T-cell (primary cell): ENCODE measurements at regions not wholly inside any gene's neighbourhood (a gene's known extent, or its start where the extent isn't known, plus 50 kb on each side); places are given as distances from the start of the nearest gene placed in this dataset.

Source experiments
- ATAC-seq, 4 experiments: fragments of 200-7000 bp in 3 of 4; fragments of 150-1000 bp in 1 of 4; cut with Tn5 transposase; replicated peaks in 1 of 4; 1 replicate in 3 of 4; 2 replicates in 1 of 4; pipeline ENCODE4 v1.10.0; 2021; ENCODE audit warnings: moderate library complexity in 3 of 4, mild to moderate bottlenecking in 2 of 4, moderate number of reproducible peaks in 1 of 4
- CTCF ChIA-PET, 2 donors: fragments of 300-600 bp; sonication (Branson Sonifier 250); formaldehyde crosslinking; loops; one replicate each; lab custom pipeline; 2022; ENCODE audit warnings: antibody characterized with exemption in 2 of 2; lab: Charles Lee
- POLR2A ChIA-PET, 2 donors: fragments of 300-600 bp; sonication (Branson Sonifier 250); formaldehyde crosslinking; loops; one replicate each; lab custom pipeline; 2022; ENCODE audit warnings: antibody characterized with exemption in 2 of 2; lab: Charles Lee
- DNase-seq, 35 experiments: peaks; one replicate each; pipeline versions ENCODE4 v3.0.0 to v3.0.0-alpha.2; 2013 to 2023
- H3K27ac ChIP-seq: one replicate; pipeline ENCODE4 v1.5.1; 2013; ENCODE audit warnings: low read length
- H3K27me3 ChIP-seq, 2 experiments: replicated peaks in 1 of 2; 1 replicate in 1 of 2; 2 replicates in 1 of 2; pipeline versions ENCODE4 v1.6.1 to v1.7.0; 2013; ENCODE audit warnings: low read length in 1 of 2, mixed read lengths in 1 of 2; ENCODE audit not compliant: control insufficient read depth in 2 of 2, insufficient read depth in 2 of 2; ENCODE audit errors: extremely low read depth in 1 of 2
- H3K36me3 ChIP-seq, 2 donors: 1 replicate in 1 of 2; 2 replicates in 1 of 2; pipeline versions ENCODE4 v1.6.1 to v1.7.0; 2013; ENCODE audit warnings: low read length in 1 of 2; ENCODE audit not compliant: control insufficient read depth in 2 of 2, insufficient read depth in 1 of 2; ENCODE audit errors: extremely low read depth in 1 of 2
- H3K4me1 ChIP-seq, 2 experiments: 1 replicate in 1 of 2; 2 replicates in 1 of 2; pipeline versions ENCODE4 v1.6.1 to v1.7.0; 2013; ENCODE audit warnings: low read length in 2 of 2, mixed read lengths in 1 of 2; ENCODE audit not compliant: insufficient read depth in 2 of 2, control insufficient read depth in 1 of 2; ENCODE audit errors: extremely low read depth in 1 of 2
- H3K4me3 ChIP-seq, 2 donors: 1 replicate in 1 of 2; 2 replicates in 1 of 2; pipeline versions ENCODE4 v1.5.1 to v1.7.0; 2013; ENCODE audit warnings: mild to moderate bottlenecking in 2 of 2, low read length in 1 of 2, moderate library complexity in 1 of 2; ENCODE audit not compliant: control insufficient read depth in 1 of 2; ENCODE audit errors: extremely low read depth in 1 of 2
- H3K9me3 ChIP-seq: 2 replicates; pipeline ENCODE4 v1.7.0; 2013
- H3K27ac Mint-ChIP-seq, 2 donors: one replicate each; pipeline ENCODE4 v1.8.0; 2020 to 2021; ENCODE audit warnings: mild to moderate bottlenecking in 2 of 2, mixed read lengths in 2 of 2
- H3K27me3 Mint-ChIP-seq, 2 donors: one replicate each; pipeline ENCODE4 v1.8.0; 2021 to 2022; ENCODE audit warnings: mixed read lengths in 2 of 2
- H3K36me3 Mint-ChIP-seq: one replicate; pipeline ENCODE4 v1.8.0; 2021; ENCODE audit warnings: mixed read lengths
- H3K4me1 Mint-ChIP-seq, 3 donors: one replicate each; pipeline ENCODE4 v1.8.0; 2020 to 2022; ENCODE audit warnings: mixed read lengths in 3 of 3, mild to moderate bottlenecking in 1 of 3
- H3K4me3 Mint-ChIP-seq, 3 donors: one replicate each; pipeline ENCODE4 v1.8.0; 2020 to 2022; ENCODE audit warnings: mild to moderate bottlenecking in 3 of 3, mixed read lengths in 3 of 3, moderate library complexity in 3 of 3
- H3K9me3 Mint-ChIP-seq, 3 donors: one replicate each; pipeline ENCODE4 v1.8.0; 2020 to 2022; ENCODE audit warnings: mixed read lengths in 3 of 3
- WGBS: methylation state at CpG from one replicate; pipeline ENCODE4 v1.1.5; 2013; ENCODE audit warnings: missing lambda C conversion rate; ENCODE audit not compliant: insufficient coverage; 5-methylcytosine and 5-hydroxymethylcytosine counted together

DNA sequence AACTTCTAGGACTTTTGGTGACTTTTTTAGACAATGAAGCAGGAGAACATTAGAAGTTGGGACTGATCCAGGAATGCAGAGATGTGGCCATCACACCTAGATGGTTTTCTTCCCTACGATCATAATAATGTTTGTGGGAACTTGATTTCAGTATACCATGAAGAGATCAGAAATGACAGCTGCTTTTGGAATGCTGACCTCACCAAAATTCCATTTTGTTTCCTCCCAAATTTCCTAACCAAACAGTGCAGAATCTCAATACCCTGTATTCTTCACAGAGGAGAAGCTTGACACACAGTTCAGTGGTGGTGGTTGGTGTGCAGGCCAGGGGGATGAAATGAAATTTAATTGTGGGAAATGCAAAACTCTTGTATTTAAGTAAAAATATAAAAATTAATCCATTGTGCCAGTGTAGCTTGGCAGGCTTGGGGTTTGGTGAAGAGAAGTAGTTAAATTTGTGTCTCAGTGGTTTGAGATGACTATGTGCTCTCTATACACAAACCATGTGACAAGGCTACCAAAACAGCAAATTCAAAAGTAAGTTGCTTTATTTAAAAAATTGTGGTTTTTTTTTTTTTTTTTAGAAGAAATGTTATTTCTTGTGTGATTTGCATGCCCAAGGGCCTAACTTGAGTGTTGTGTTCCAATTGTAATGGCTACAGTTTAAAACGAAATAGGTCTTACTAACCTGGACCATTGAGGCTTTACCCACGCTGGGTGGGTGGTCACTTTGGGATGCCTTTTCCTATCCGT is 252.4 kb downstream of the LPIN1 start:
- Histone ChIP-seq H3K27me3 (peaks cover 0 to 11% of the 10 kb centered on the region in 2 experiments), H3K9me3 (no peaks in the 10 kb centered on the region), H3K36me3 (no peaks in the 10 kb centered on the region), H3K4me3 (no peak overlapping the region), H3K27ac (no peak overlapping the region), H3K4me1 (no peaks in the 10 kb centered on the region)
- 80% methylated on average over 2 of the region's 4 CpGs for WGBS
- ATAC-seq (no peak), DNase-seq (no peak)
- Mint-ChIP-seq H3K9me3 (peaks cover 7 to 11% (median 9%) of the 10 kb centered on the region in 3 donors), H3K4me3 (no peak overlapping the region), H3K27ac (no peak overlapping the region), H3K4me1 (peaks cover 0 to 16% (median 13%) of the 10 kb centered on the region in 3 donors), H3K27me3 (peaks cover 3 to 24% of the 10 kb centered on the region in 2 donors), H3K36me3 (peaks cover 10% of the 10 kb centered on the region)
- CTCF ChIA-PET = no interaction called here
- POLR2A ChIA-PET = no interaction called here

DNA sequence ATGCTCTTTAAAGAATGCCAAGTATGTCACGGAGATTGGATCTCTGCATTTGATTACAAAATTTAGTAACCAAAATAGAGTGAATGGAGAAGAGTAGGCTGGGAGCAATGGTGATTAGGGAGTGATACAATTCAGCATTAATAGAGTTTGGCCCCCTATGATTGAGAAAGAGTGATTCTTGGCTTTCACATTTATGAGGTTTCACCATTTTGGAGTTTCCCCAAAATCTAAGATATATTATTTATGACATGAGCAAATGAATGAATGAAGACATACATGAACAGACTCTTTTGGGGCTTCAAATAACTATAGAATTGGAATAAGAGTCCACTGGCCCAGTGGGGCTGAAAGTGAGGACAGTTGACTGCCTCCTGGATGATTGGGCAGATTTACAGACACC is 255.2 kb downstream of the LPIN1 start:
- H3K4me1 ChIP-seq = peaks cover 11 to 17% of the 10 kb centered on the region in 2 experiments
- ATAC-seq (no peak), DNase-seq (no peak)
- H3K36me3 Mint-ChIP-seq = no peaks in the 10 kb centered on the region
- peaks cover 0 to 10% of the 10 kb centered on the region in 2 experiments for H3K27me3 ChIP-seq
- no peaks in the 10 kb centered on the region for H3K36me3 ChIP-seq
- H3K9me3 Mint-ChIP-seq = no peaks in the 10 kb centered on the region
- peaks cover 3 to 27% of the 10 kb centered on the region in 2 donors for H3K27me3 Mint-ChIP-seq
- peaks cover 19 to 39% (median 34%) of the 10 kb centered on the region in 3 donors for H3K4me1 Mint-ChIP-seq
- H3K27ac Mint-ChIP-seq = no peak overlapping the region
- WGBS = no CpG with 5 or more reads among the region's 1 CpG
- ChIA-PET CTCF (no interaction called here), POLR2A (no interaction called here)
- H3K9me3 ChIP-seq = no peaks in the 10 kb centered on the region
- no peak overlapping the region for H3K4me3 ChIP-seq
- no peak overlapping the region for H3K27ac ChIP-seq
- no peak overlapping the region for H3K4me3 Mint-ChIP-seq

DNA sequence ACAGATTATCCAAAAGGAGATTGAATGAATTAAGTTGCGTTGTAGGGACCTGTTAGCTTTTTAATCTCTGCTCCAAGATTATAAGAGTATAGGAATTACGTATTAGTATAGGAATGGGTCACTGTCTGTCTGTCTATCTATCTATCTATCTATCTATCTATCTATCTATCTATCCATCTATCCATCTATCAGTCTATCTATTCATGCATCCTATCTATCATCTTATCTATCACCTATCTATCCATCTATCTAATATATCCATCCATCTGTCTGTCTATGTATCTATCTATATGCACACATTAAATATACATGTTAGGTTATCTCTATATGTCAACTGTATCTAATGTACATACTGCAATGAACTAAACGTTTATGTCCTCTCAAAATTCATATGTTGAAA is 255.8 kb downstream of the LPIN1 start:
- Histone ChIP-seq H3K4me1 (peaks cover 11 to 17% of the 10 kb centered on the region in 2 experiments), H3K36me3 (no peaks in the 10 kb centered on the region), H3K27ac (no peak overlapping the region), H3K27me3 (peaks cover 0 to 10% of the 10 kb centered on the region in 2 experiments), H3K4me3 (no peak overlapping the region), H3K9me3 (no peaks in the 10 kb centered on the region)
- peaks cover 3 to 27% of the 10 kb centered on the region in 2 donors for H3K27me3 Mint-ChIP-seq
- peak overlapping the region in 1 of 2 donors; percentile 13 for H3K27ac Mint-ChIP-seq
- peaks cover 20 to 41% (median 36%) of the 10 kb centered on the region in 3 donors for H3K4me1 Mint-ChIP-seq
- ChIA-PET CTCF (no interaction called here), POLR2A (no interaction called here)
- H3K36me3 Mint-ChIP-seq = no peaks in the 10 kb centered on the region
- no peaks in the 10 kb centered on the region for H3K9me3 Mint-ChIP-seq
- ATAC-seq (no peak), DNase-seq (no peak)
- no CpG with 5 or more reads among the region's 3 CpGs for WGBS
- H3K4me3 Mint-ChIP-seq = no peak overlapping the region

DNA sequence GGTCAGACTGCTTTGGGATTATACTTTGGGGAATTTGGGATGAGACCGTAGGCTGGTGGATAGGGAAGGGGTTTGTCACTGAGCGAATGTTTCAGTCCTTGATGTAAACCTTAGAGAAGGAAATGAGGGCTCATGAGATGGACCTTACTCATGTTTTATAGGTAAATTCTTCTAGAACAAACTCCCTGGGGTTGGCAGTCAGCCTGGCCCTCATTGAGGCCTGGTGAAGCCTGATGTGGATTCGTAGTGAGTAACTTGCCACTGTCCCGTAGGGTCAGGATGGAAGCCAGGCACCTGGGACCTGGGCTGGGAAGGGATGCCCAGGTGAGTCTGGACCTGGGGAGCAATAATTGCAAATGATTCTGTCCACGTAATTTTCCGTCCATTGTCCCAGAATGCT is 258.3 kb downstream of the LPIN1 start:
- Histone ChIP-seq H3K27ac (no peak overlapping the region), H3K4me3 (no peak overlapping the region), H3K9me3 (no peaks in the 10 kb centered on the region), H3K36me3 (no peaks in the 10 kb centered on the region), H3K27me3 (peaks cover 0 to 13% of the 10 kb centered on the region in 2 experiments), H3K4me1 (peaks cover 11 to 17% of the 10 kb centered on the region in 2 experiments)
- no peak overlapping the region for H3K27ac Mint-ChIP-seq
- H3K4me3 Mint-ChIP-seq = no peak overlapping the region
- POLR2A ChIA-PET = no interaction called here
- H3K9me3 Mint-ChIP-seq = no peaks in the 10 kb centered on the region
- DNase-seq = no peak
- no peak for ATAC-seq
- 94% methylated on average over 3 of the region's 6 CpGs for WGBS
- H3K27me3 Mint-ChIP-seq = peaks cover under 1 to 28% of the 10 kb centered on the region in 2 donors
- CTCF ChIA-PET = no interaction called here
- no peaks in the 10 kb centered on the region for H3K36me3 Mint-ChIP-seq
- H3K4me1 Mint-ChIP-seq = peaks cover 20 to 37% (median 28%) of the 10 kb centered on the region in 3 donors

DNA sequence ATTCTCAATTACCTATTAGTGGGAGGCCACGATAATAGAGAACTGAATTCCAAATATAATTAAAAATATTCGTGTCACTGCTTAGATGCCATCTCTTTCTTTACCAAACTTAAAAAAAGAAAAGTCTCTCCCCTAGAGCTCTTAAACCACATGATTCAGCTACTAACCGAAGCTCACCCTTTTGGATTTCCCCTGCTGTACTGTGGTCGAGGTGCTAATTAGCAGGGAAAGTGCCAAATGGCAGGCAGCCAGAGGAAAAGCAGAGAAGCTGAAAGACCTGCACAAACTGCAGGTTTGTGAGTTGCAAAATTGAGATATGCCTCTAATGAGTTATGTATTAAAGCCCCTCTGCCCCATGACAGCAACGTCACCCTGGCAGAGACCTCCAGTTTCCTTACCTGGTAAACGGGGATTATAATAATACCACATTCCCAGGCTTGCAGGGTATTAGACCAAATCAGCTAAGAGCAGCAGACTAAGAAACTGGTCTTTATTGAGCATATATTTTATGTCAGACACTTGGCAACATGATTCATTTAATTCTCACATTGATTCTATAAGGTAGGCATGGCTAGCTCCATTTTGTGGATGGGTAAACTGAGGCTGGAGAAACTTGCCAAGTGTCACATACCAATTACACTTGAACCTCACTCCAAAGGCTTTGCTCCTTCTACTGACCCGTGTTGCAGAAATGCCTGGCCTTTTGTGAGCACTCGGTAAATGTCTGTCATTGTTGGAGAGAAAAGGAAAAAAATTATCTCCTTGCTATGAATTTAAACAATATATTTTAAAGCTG is 259.7 kb downstream of the LPIN1 start:
- no peaks in the 10 kb centered on the region for H3K9me3 Mint-ChIP-seq
- Histone ChIP-seq H3K27me3 (peaks cover 0 to 14% of the 10 kb centered on the region in 2 experiments), H3K4me3 (no peak overlapping the region), H3K27ac (no peak overlapping the region), H3K9me3 (no peaks in the 10 kb centered on the region), H3K4me1 (peaks cover 11 to 17% of the 10 kb centered on the region in 2 experiments), H3K36me3 (no peaks in the 10 kb centered on the region)
- CTCF ChIA-PET = interaction anchor here in 1 of 2 donors (0.6 kb wide), 1 partner anchor 19 kb away, joined by 6 read pairs; no protein-coding TSS in a partner anchor
- ATAC-seq (peak; percentile 68 to 100 (median 88)), DNase-seq (peak; percentile 29 to 89 (median 72))
- H3K4me1 Mint-ChIP-seq = peaks cover 25 to 37% (median 28%) of the 10 kb centered on the region in 3 donors
- H3K27ac Mint-ChIP-seq = peak overlapping the region in 1 of 2 donors; percentile 25
- POLR2A ChIA-PET = interaction anchor here in 1 of 2 donors (0.5 kb wide), 1 partner anchor 194 kb away, joined by 3 read pairs; no protein-coding TSS in a partner anchor
- peaks cover 0 to 20% of the 10 kb centered on the region in 2 donors for H3K27me3 Mint-ChIP-seq
- H3K4me3 Mint-ChIP-seq = peak overlapping the region in 1 of 3 donors; percentile 5
- no peaks in the 10 kb centered on the region for H3K36me3 Mint-ChIP-seq
- no CpG with 5 or more reads among the region's 8 CpGs for WGBS

DNA sequence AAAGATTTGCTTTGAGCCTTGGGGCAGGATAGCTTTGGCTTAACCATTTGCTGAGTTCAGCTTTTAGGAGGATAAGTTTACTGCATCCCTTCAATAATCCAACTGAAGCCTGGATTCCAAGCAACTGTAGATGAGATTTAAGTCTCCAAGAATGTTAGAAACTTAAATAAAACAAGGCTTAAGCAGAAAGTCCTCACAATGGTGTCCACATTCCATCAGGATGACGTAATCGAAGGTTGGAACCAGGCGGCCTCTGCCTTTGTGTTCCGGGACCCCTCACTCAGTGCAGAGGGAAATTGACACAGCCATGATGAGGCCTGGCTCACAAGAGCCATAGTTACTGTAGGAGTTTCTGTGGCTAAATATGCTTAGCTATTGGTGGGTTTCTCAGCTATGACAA is 260.4 kb downstream of the LPIN1 start:
- ChIA-PET CTCF (no interaction called here), POLR2A (no interaction called here)
- ATAC-seq = no peak
- no peak for DNase-seq
- no peaks in the 10 kb centered on the region for H3K9me3 Mint-ChIP-seq
- no peaks in the 10 kb centered on the region for H3K36me3 Mint-ChIP-seq
- H3K9me3 ChIP-seq = no peaks in the 10 kb centered on the region
- H3K4me3 ChIP-seq = no peak overlapping the region
- peaks cover 11 to 17% of the 10 kb centered on the region in 2 experiments for H3K4me1 ChIP-seq
- H3K4me3 Mint-ChIP-seq = no peak overlapping the region
- 93% methylated on average over 4 of the region's 4 CpGs for WGBS
- peaks cover 0 to 15% of the 10 kb centered on the region in 2 experiments for H3K27me3 ChIP-seq
- H3K4me1 Mint-ChIP-seq = peaks cover 25 to 37% (median 28%) of the 10 kb centered on the region in 3 donors
- no peak overlapping the region for H3K27ac Mint-ChIP-seq
- H3K27ac ChIP-seq = no peak overlapping the region
- no peaks in the 10 kb centered on the region for H3K36me3 ChIP-seq
- H3K27me3 Mint-ChIP-seq = peaks cover 0 to 16% of the 10 kb centered on the region in 2 donors
